ENCODE measurements at regions not wholly inside any gene's neighbourhood (a gene's known extent, or its start where the extent isn't known, plus 50 kb on each side); places are given as distances from the start of the nearest gene placed in this dataset.
"Not testable (repeated sequence)": the region's sequence is repeated elsewhere in the genome, so short reads cannot be mapped to it uniquely, and the experiment has no call there.

DNA sequence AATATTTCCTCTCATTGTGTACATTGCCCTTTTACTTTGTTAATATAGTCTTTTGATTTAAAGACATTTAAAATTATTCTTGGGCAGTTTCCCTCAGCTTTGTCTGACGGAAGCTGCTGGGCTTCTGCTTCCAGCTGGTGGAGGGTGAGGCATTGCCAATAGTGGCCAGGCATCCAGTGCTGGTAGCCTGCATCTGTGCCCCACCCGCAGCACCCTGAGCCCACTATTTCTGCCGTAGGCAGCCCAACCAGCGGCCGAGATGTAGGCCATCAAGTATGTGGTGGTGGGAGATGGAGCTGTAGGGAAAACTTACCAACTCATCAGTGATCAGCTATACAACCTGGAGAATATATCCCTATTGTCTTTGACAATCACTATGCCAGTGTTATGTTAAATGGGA is 226.0 kb upstream of the SYNCRIP start:
- WGBS, 2 experiments (ENCODE audit: insufficient coverage in 2 of 2), result 92% methylated on average over 2 of the region's 5 CpGs; no CpG with 5 or more reads in 1 of the 2 experiments
- no peaks in the 10 kb centered on the region for H3K36me3 ChIP-seq (ENCODE audit: control insufficient read depth, insufficient read depth, low read length)
- H3K27ac ChIP-seq (ENCODE audit: low read depth, low read length, severe bottlenecking), result no peak overlapping the region
- peaks cover 5% of the 10 kb centered on the region for H3K4me1 ChIP-seq (ENCODE audit: control insufficient read depth, insufficient read depth, low read length, poor library complexity, severe bottlenecking)
- no peak overlapping the region for H3K4me3 ChIP-seq (ENCODE audit: extremely low read depth, insufficient read depth, low read length, poor library complexity, severe bottlenecking)
- H3K9me3 ChIP-seq (ENCODE audit: control insufficient read depth, low read length), result peaks cover 3% of the 10 kb centered on the region

DNA sequence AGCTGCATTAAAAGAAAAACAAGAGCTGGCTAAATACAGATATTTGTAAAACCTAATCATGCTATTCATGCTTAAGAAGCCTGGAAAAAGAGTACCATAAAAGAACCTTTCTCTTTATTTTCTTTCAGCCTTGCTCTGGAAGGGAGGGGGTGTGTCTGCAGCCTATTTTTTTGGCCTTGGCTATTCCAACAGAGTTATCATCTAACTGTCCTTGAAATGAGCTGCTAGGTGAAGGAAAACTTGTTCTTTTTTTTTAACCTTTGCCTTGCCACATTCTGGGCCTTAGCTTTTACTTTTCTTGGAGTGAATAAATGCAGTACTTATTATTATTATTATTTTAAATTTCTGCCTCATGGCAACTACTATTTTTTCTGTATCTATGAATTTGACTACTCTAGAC is 224.9 kb upstream of the SYNCRIP start:
- H3K4me1 ChIP-seq (ENCODE audit: control insufficient read depth, insufficient read depth, low read length, poor library complexity, severe bottlenecking), result peaks cover 5% of the 10 kb centered on the region
- no peaks in the 10 kb centered on the region for H3K9me3 ChIP-seq (ENCODE audit: control insufficient read depth, low read length)
- H3K27ac ChIP-seq (ENCODE audit: low read depth, low read length, severe bottlenecking), result no peak overlapping the region
- no peaks in the 10 kb centered on the region for H3K36me3 ChIP-seq (ENCODE audit: control insufficient read depth, insufficient read depth, low read length)
- no peak overlapping the region for H3K4me3 ChIP-seq (ENCODE audit: extremely low read depth, insufficient read depth, low read length, poor library complexity, severe bottlenecking)

DNA sequence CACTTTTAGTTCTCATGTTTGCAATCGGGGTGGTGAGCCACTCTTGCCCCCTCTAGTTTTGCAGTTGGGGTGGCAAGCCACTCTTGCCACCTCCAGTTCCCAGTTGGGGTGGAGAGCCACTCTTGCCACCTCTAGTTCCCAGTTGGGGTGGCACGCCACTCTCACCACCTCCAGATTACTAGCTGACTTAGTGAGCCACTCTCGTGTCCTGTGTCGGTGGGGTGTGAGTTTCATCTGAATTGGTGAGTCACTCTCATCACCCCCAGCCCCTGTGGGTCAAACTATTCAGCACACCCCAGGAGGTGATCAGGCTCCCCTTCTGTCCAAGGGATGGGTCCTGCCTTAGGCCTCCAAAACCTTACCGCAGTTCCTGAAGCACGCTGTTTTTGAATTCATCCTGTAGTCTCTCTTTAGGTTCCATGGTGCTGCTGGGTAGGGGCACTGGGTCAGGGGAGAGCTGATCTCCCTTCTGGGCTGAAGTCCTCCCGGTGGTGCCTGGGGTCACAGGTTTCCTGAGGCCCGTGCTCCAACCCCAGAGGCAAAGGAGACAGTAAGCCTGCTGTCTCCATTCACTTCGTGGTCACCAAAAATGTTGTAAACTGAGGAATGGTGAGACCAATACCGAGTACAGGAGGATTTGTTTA is 224.2 kb upstream of the SYNCRIP start:
- Histone ChIP-seq H3K4me1 (ENCODE audit: control insufficient read depth, insufficient read depth, low read length, poor library complexity, severe bottlenecking) (peaks cover 5% of the 10 kb centered on the region), H3K4me3 (ENCODE audit: extremely low read depth, insufficient read depth, low read length, poor library complexity, severe bottlenecking) (no peak overlapping the region), H3K9me3 (ENCODE audit: control insufficient read depth, low read length) (no peaks in the 10 kb centered on the region), H3K36me3 (ENCODE audit: control insufficient read depth, insufficient read depth, low read length) (no peaks in the 10 kb centered on the region), H3K27ac (ENCODE audit: low read depth, low read length, severe bottlenecking) (no peak overlapping the region)
- WGBS, 2 experiments (ENCODE audit: insufficient coverage in 2 of 2), result 75 to 78% methylated on average over 5 to 6 of the region's 10 CpGs

DNA sequence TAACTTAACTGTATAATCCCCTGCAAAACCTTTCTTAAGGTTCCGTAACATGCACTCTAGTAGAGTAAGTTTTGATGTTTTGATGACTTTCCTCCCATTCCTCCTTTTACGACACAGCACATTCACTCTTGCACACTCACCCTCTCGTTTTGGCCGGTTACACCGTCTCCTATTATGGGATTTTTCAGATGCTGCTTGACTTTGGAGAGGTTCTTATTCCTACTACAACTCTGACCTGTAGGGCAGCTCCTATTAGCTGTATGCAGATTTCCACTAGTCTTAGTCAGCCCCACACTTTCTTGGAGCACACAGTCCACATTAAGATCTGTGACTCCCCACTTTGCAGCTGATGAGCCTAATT is 223.7 kb upstream of the SYNCRIP start:
- H3K27ac ChIP-seq (ENCODE audit: low read depth, low read length, severe bottlenecking), result peak overlapping the region; percentile 23
- H3K36me3 ChIP-seq (ENCODE audit: control insufficient read depth, insufficient read depth, low read length), result no peaks in the 10 kb centered on the region
- 67% methylated on average over 1 of the region's 5 CpGs; no CpG with 5 or more reads in 1 of the 2 experiments for WGBS, 2 experiments (ENCODE audit: insufficient coverage in 2 of 2)
- peaks cover 5% of the 10 kb centered on the region for H3K4me1 ChIP-seq (ENCODE audit: control insufficient read depth, insufficient read depth, low read length, poor library complexity, severe bottlenecking)
- H3K4me3 ChIP-seq (ENCODE audit: extremely low read depth, insufficient read depth, low read length, poor library complexity, severe bottlenecking), result no peak overlapping the region
- H3K9me3 ChIP-seq (ENCODE audit: control insufficient read depth, low read length), result no peaks in the 10 kb centered on the region

DNA sequence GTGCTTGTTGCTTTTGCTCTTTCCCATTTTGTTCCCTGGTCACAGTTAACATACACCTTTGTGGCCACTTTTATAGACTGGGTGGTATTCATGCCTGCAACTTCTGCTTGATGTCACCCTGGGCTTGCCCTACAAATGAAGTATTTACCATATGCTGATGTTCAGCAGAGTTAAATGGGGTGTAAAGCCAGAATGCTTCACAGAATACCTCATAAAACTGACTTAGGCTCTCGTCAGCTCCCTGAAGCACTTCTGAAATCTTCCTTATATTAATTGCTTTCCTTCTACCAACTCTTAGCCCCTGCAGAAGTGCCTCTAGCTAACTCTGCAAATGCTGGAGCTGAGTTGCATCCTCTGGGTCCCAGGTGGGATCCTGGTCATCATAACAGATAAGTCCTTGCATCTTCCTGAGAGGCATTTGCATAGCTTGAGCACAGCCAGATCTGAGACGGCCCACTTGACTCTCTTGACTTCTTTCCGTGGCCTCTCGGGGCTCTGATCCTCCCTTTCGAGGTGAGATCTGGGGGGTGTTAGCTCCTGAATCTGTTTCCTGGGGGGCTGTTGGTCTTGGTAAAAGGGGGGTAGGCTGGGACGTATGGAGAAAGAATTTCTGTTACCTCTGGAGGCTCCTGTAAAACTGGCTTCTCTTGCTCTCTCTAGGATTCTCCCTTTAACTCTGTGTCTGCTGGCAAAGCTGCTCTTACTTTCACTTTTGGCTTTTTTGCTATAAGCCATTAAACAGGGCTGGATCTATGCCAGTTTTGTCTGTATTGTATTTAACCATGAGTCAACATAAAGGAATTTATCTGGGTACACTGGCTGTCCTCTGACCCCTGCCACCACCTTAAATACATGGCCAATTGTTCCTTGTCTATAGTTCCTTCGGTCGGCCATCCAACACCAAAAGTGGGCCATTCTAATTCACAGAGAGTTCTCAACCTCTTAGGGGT is 223.0 kb upstream of the SYNCRIP start:
- no peak overlapping the region for H3K4me3 ChIP-seq (ENCODE audit: extremely low read depth, insufficient read depth, low read length, poor library complexity, severe bottlenecking)
- peaks cover 5% of the 10 kb centered on the region for H3K4me1 ChIP-seq (ENCODE audit: control insufficient read depth, insufficient read depth, low read length, poor library complexity, severe bottlenecking)
- H3K9me3 ChIP-seq (ENCODE audit: control insufficient read depth, low read length), result no peaks in the 10 kb centered on the region
- H3K27ac ChIP-seq (ENCODE audit: low read depth, low read length, severe bottlenecking), result peak overlapping the region; percentile 5
- H3K36me3 ChIP-seq (ENCODE audit: control insufficient read depth, insufficient read depth, low read length), result no peaks in the 10 kb centered on the region
- 47 to 58% methylated on average over 5 of the region's 8 CpGs for WGBS, 2 experiments (ENCODE audit: insufficient coverage in 2 of 2)

DNA sequence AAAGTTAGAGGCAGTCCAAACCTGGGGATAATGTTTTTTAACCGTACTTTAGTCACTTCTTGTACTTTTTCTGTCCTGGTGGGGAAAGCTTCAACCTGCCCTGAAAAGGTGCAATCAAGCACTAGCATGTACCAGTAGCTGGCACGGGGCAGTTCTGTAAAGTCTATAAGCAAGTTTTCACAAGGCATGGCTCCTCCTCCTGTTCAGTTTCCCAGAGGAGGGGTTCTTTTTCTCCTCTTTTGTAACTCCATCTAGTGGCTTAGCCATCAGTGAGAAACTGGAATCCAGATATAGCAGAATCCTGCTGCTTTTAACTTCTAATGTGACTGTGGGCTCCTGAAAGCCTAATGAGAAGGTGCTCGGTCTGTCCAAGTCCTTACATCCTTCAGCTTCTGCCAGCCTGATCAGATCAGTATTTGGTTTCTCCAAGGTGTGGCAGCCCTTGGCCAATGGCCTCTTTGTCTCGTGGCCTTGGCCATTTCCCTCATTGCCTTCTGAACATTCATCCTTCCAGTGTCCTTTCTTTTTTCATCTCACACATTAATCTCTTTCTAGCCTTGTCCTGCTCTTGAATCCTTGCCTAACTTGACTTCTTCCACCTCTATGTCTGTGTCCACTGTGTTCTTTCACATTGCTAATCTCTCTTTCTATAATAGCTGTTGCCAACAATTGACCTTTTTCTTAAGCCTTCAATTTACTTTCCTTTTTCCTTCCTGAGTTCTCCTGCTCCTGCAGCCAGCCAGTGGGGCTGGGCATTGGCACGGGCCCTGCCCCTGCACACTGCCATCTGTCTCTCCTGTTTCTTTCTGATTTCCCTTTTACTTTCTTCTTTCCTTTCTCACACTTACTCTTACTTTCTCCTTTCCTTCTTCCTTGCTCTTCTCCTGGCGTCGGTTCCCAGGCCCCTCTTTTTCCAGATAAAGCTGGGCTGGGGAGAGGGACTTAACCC is 222.0 kb upstream of the SYNCRIP start:
- no peaks in the 10 kb centered on the region for H3K36me3 ChIP-seq (ENCODE audit: control insufficient read depth, insufficient read depth, low read length)
- no peak overlapping the region for H3K4me3 ChIP-seq (ENCODE audit: extremely low read depth, insufficient read depth, low read length, poor library complexity, severe bottlenecking)
- no peak overlapping the region for H3K27ac ChIP-seq (ENCODE audit: low read depth, low read length, severe bottlenecking)
- H3K9me3 ChIP-seq (ENCODE audit: control insufficient read depth, low read length), result no peaks in the 10 kb centered on the region
- WGBS, 2 experiments (ENCODE audit: insufficient coverage in 2 of 2), result 69 to 86% methylated on average over 5 to 6 of the region's 7 CpGs
- H3K4me1 ChIP-seq (ENCODE audit: control insufficient read depth, insufficient read depth, low read length, poor library complexity, severe bottlenecking), result peaks cover 5% of the 10 kb centered on the region

DNA sequence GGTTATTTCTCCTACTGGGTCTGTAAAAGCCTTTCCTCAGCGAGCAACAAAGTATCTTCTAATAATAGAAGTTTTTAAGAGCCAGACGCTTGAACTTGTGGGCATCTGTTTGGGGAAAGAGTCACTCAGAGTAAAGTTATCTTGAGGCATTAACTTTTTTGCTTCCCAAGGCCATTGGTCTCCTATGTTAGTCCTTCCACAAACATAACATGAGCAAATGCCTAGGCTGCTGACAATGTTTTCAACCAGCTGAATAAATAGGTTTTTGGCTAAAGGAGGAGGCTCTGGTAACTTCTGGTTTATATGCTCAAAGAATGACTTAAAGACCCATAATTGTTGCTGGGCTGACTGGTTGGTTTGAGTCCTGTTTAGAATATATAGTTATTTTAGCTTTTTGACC is 213.5 kb upstream of the SYNCRIP start:
- 72% methylated on average over 2 of the region's 2 CpGs; no CpG with 5 or more reads in 1 of the 2 experiments for WGBS, 2 experiments (ENCODE audit: insufficient coverage in 2 of 2)
- Histone ChIP-seq H3K36me3 (ENCODE audit: control insufficient read depth, insufficient read depth, low read length) (no peaks in the 10 kb centered on the region), H3K4me1 (ENCODE audit: control insufficient read depth, insufficient read depth, low read length, poor library complexity, severe bottlenecking) (no peaks in the 10 kb centered on the region), H3K27ac (ENCODE audit: low read depth, low read length, severe bottlenecking) (no peak overlapping the region), H3K4me3 (ENCODE audit: extremely low read depth, insufficient read depth, low read length, poor library complexity, severe bottlenecking) (no peak overlapping the region), H3K9me3 (ENCODE audit: control insufficient read depth, low read length) (no peaks in the 10 kb centered on the region)

DNA sequence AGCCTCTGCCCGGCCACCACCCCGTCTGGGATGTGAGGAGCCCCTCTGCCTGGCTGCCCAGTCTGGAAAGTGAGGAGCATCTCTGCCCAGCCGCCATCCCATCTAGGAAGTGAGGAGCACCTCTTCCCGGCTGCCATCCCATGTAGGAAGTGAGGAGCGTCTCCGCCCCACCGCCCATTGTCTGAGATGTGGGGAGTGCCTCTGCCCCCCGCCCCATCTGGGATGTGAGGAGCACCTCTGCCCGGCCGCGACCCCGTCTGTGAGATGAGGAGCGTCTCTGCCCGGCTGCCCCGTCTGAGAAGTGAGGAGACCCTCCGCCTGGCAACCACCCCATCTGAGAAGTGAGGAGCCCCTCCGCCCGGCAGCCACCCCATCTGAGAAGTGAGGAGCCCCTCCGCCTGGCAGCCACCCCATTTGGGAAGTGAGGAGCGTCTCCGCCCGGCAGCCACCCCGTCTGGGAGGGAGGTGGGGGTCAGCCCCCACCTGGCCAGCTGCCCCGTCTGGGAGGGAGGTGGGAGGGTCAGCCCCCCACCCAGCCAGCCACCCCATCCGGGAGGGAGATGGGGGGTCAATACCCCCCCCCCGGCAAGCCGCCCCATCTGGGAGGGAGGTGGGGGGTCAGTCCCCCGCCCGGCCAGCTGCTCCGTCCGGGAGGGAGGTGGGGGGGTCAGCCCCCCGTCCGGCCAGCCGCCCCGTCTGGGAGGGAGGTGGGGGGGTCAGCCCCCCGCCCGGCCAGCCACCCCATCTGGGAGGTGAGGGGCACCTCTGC is 195.8 kb upstream of the SYNCRIP start:
- H3K4me3 ChIP-seq (ENCODE audit: extremely low read depth, insufficient read depth, low read length, poor library complexity, severe bottlenecking); H3K9me3 ChIP-seq (ENCODE audit: control insufficient read depth, low read length); H3K27ac ChIP-seq (ENCODE audit: low read depth, low read length, severe bottlenecking); H3K36me3 ChIP-seq (ENCODE audit: control insufficient read depth, insufficient read depth, low read length); H3K4me1 ChIP-seq (ENCODE audit: control insufficient read depth, insufficient read depth, low read length, poor library complexity, severe bottlenecking): not testable (repeated sequence)
- 97 to 100% methylated on average over 6 to 11 of the region's 37 CpGs for WGBS, 2 experiments (ENCODE audit: insufficient coverage in 2 of 2)

DNA sequence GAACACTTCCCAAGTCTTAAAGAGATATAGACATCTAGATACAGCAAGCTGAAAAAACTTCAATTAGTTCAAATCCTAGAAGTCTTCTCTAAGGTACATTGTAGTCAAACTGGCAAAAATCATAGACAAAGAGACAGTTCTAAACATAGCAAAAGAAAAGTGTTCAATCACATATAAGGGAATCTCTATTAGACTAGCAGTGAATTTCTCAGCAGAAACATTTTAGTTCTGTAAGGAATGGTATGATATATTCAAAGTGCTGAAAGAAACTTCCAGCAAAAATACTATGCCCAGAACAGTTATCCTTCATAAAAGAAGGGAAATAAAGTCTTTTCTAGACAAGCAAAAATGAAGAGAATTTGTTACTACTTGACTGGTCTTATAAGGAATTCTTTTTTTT is 186.3 kb upstream of the SYNCRIP start:
- Histone ChIP-seq H3K36me3 (ENCODE audit: control insufficient read depth, insufficient read depth, low read length) (no peaks in the 10 kb centered on the region), H3K27ac (ENCODE audit: low read depth, low read length, severe bottlenecking) (no peak overlapping the region), H3K4me1 (ENCODE audit: control insufficient read depth, insufficient read depth, low read length, poor library complexity, severe bottlenecking) (no peaks in the 10 kb centered on the region), H3K9me3 (ENCODE audit: control insufficient read depth, low read length) (peaks cover 5% of the 10 kb centered on the region), H3K4me3 (ENCODE audit: extremely low read depth, insufficient read depth, low read length, poor library complexity, severe bottlenecking) (no peak overlapping the region)

DNA sequence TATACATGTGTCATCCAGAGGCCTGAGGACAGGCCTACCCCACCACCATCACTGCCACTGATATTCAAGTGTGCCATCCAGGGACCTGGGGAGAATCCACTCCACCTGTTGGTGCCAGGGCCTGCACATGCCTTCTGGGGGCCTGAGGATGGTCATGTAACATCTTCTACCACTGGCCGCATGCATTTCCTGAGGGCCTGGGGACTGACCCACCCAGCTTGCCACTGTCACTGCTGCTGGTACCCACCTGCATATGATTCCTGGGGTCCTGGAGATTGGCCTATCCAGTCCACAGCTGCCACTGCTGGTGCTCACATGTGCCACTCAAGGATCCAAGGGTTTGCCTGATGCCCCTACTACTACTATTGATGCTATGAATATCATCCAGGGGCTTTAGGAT is 184.3 kb upstream of the SYNCRIP start:
- Histone ChIP-seq H3K4me1 (ENCODE audit: control insufficient read depth, insufficient read depth, low read length, poor library complexity, severe bottlenecking) (no peaks in the 10 kb centered on the region), H3K27ac (ENCODE audit: low read depth, low read length, severe bottlenecking) (no peak overlapping the region), H3K36me3 (ENCODE audit: control insufficient read depth, insufficient read depth, low read length) (no peaks in the 10 kb centered on the region), H3K9me3 (ENCODE audit: control insufficient read depth, low read length) (peaks cover 5% of the 10 kb centered on the region), H3K4me3 (ENCODE audit: extremely low read depth, insufficient read depth, low read length, poor library complexity, severe bottlenecking) (no peak overlapping the region)
- WGBS, 2 experiments (ENCODE audit: insufficient coverage in 2 of 2), result 92 to 100% methylated on average over 1 of the region's 1 CpG
